Osteocyte (in vitro differentiated cells): ENCODE measurements at regions not wholly inside any gene's neighbourhood (a gene's known extent, or its start where the extent isn't known, plus 50 kb on each side); places are given as distances from the start of the nearest gene placed in this dataset.

ENCODE experiments used
- DNase-seq: peaks from one replicate; pipeline ENCODE4 v3.0.0; 2021; ENCODE audit warnings: mixed read lengths; ENCODE audit not compliant: unreplicated experiment; ENCODE audit errors: extremely low spot score
- H3K27ac Mint-ChIP-seq: one replicate; pipeline ENCODE4 v1.8.0; 2021; ENCODE audit warnings: mild to moderate bottlenecking, mixed read lengths; ENCODE audit not compliant: unreplicated experiment
- H3K27me3 Mint-ChIP-seq: one replicate; pipeline ENCODE4 v1.8.0; 2021; ENCODE audit warnings: mixed read lengths; ENCODE audit not compliant: unreplicated experiment
- H3K36me3 Mint-ChIP-seq: one replicate; pipeline ENCODE4 v1.8.0; 2021; ENCODE audit warnings: mixed read lengths; ENCODE audit not compliant: unreplicated experiment
- H3K4me1 Mint-ChIP-seq: one replicate; pipeline ENCODE4 v1.8.0; 2021; ENCODE audit warnings: mixed read lengths; ENCODE audit not compliant: unreplicated experiment
- H3K4me3 Mint-ChIP-seq: one replicate; pipeline ENCODE4 v1.8.0; 2021; ENCODE audit warnings: mild to moderate bottlenecking, moderate library complexity, mixed read lengths; ENCODE audit not compliant: unreplicated experiment
- H3K9me3 Mint-ChIP-seq: one replicate; pipeline ENCODE4 v1.8.0; 2021; ENCODE audit warnings: mixed read lengths; ENCODE audit not compliant: unreplicated experiment
- CTCF ChIP-seq: fragments of 200-600 bp; sonication (generic); IDR thresholded peaks from 2 replicates; pipeline ENCODE4 v1.5.0; 2021; ENCODE audit warnings: antibody characterized with exemption, mild to moderate bottlenecking, moderate library complexity

GRCh38 chr18:75477900-75478299, 50.4 kb upstream of the SMIM21 start:
- H3K4me3 Mint-ChIP-seq: no peak overlapping the region
- no peaks in the 10 kb centered on the region for H3K36me3 Mint-ChIP-seq
- H3K4me1 Mint-ChIP-seq: peaks cover 11% of the 10 kb centered on the region
- no peak overlapping the region for H3K27ac Mint-ChIP-seq
- H3K27me3 Mint-ChIP-seq: no peaks in the 10 kb centered on the region
- no peak for TF ChIP-seq CTCF
- H3K9me3 Mint-ChIP-seq: peaks cover 12% of the 10 kb centered on the region
- no peak for DNase-seq
